Activated CD4-positive, alpha-beta T cell treated with anti-CD3 and anti-CD28 coated beads, Interleukin-2, amount 10 ng/mL, durations not matched to agents 24 days and 14 days (primary cell): ENCODE measurements at regions not wholly inside any gene's neighbourhood (a gene's known extent, or its start where the extent isn't known, plus 50 kb on each side); places are given as distances from the start of the nearest gene placed in this dataset.
"Not testable (repeated sequence)": the region's sequence is repeated elsewhere in the genome, so short reads cannot be mapped to it uniquely, and the experiment has no call there.

Source experiments
- DNase-seq: peaks from one replicate; pipeline ENCODE4 v3.0.0; 2022
- H3K27ac Mint-ChIP-seq: one replicate; pipeline ENCODE4 v1.8.0; 2022; ENCODE audit warnings: mild to moderate bottlenecking, mixed read lengths
- H3K27me3 Mint-ChIP-seq: one replicate; pipeline ENCODE4 v1.8.0; 2022; ENCODE audit warnings: mixed read lengths
- H3K36me3 Mint-ChIP-seq: one replicate; pipeline ENCODE4 v1.8.0; 2022; ENCODE audit warnings: low read depth, mild to moderate bottlenecking, mixed read lengths
- H3K4me1 Mint-ChIP-seq: one replicate; pipeline ENCODE4 v1.8.0; 2021; ENCODE audit warnings: mixed read lengths
- H3K4me3 Mint-ChIP-seq: one replicate; pipeline ENCODE4 v1.8.0; 2022; ENCODE audit warnings: mild to moderate bottlenecking, moderate library complexity, mixed read lengths
- H3K9me3 Mint-ChIP-seq: one replicate; pipeline ENCODE4 v1.8.0; 2021; ENCODE audit warnings: mixed read lengths
- intact Hi-C: fragments of 100-400 bp; cut with micrococcal nuclease; formaldehyde crosslinking; loops from one replicate; pipeline ENCODE4 v1.15.1; 2023

GRCh38 chr6:105553171-105553570, 150.3 kb upstream of the PREP start:
- no peak overlapping the region for H3K4me3 Mint-ChIP-seq
- H3K36me3 Mint-ChIP-seq: peaks cover 1% of the 10 kb centered on the region
- H3K27me3 Mint-ChIP-seq: peaks cover 53% of the 10 kb centered on the region
- no peak for DNase-seq
- no peak overlapping the region for H3K27ac Mint-ChIP-seq
- peaks cover 10% of the 10 kb centered on the region for H3K9me3 Mint-ChIP-seq
- H3K4me1 Mint-ChIP-seq: no peaks in the 10 kb centered on the region
- intact Hi-C loops: no loop called here

GRCh38 chr6:105550955-105551620, 148.2 kb upstream of the PREP start:
- Mint-ChIP-seq H3K36me3 (no peaks in the 10 kb centered on the region), H3K27ac (no peak overlapping the region), H3K27me3 (peaks cover 50% of the 10 kb centered on the region), H3K4me1 (no peaks in the 10 kb centered on the region), H3K9me3 (peaks cover 3% of the 10 kb centered on the region), H3K4me3 (no peak overlapping the region)
- no peak for DNase-seq
- intact Hi-C loops: no loop called here

GRCh38 chr6:105546754-105547153, 143.9 kb upstream of the PREP start:
- Mint-ChIP-seq H3K27ac (no peak overlapping the region), H3K4me3 (no peak overlapping the region), H3K9me3 (no peaks in the 10 kb centered on the region), H3K27me3 (peaks cover 31% of the 10 kb centered on the region), H3K36me3 (no peaks in the 10 kb centered on the region), H3K4me1 (no peaks in the 10 kb centered on the region)
- intact Hi-C loops: no loop called here
- DNase-seq: no peak

- Mint-ChIP-seq H3K36me3 (no peaks in the 10 kb centered on the region), H3K27ac (no peak overlapping the region), H3K27me3 (peaks cover 28% of the 10 kb centered on the region), H3K9me3 (no peaks in the 10 kb centered on the region), H3K4me3 (no peak overlapping the region), H3K4me1 (no peaks in the 10 kb centered on the region)
- intact Hi-C loops: no loop called here
- DNase-seq: no peak
Measured at GRCh38 chr6:105545947-105546731, 143.3 kb upstream of the PREP start.

- intact Hi-C loops: no loop called here
- no peak overlapping the region for H3K27ac Mint-ChIP-seq
- H3K4me3 Mint-ChIP-seq: no peak overlapping the region
- H3K4me1 Mint-ChIP-seq: no peaks in the 10 kb centered on the region
- H3K27me3 Mint-ChIP-seq: peaks cover 23% of the 10 kb centered on the region
- no peak for DNase-seq
- H3K36me3 Mint-ChIP-seq: no peaks in the 10 kb centered on the region
- no peaks in the 10 kb centered on the region for H3K9me3 Mint-ChIP-seq
Measured at GRCh38 chr6:105545228-105545920, 142.5 kb upstream of the PREP start.

- Mint-ChIP-seq H3K4me1 (no peaks in the 10 kb centered on the region), H3K27ac (no peak overlapping the region)
Measured at GRCh38 chr6:105539911-105540310, 137.0 kb upstream of the PREP start.

GRCh38 chr6:105537981-105538578, 135.2 kb upstream of the PREP start:
- no peaks in the 10 kb centered on the region for H3K36me3 Mint-ChIP-seq
- intact Hi-C loops: no loop called here
- no peak for DNase-seq
- H3K4me1 Mint-ChIP-seq: no peaks in the 10 kb centered on the region
- peaks cover 6% of the 10 kb centered on the region for H3K9me3 Mint-ChIP-seq
- no peak overlapping the region for H3K4me3 Mint-ChIP-seq
- peaks cover 19% of the 10 kb centered on the region for H3K27me3 Mint-ChIP-seq
- H3K27ac Mint-ChIP-seq: no peak overlapping the region

More at GRCh38 chr6:105539911-105540310, 137.0 kb upstream of the PREP start:
- peaks cover 12% of the 10 kb centered on the region for H3K27me3 Mint-ChIP-seq
- DNase-seq: no peak
- H3K9me3 Mint-ChIP-seq: peaks cover 6% of the 10 kb centered on the region
- intact Hi-C loops: no loop called here
- no peaks in the 10 kb centered on the region for H3K36me3 Mint-ChIP-seq
- H3K4me3 Mint-ChIP-seq: no peak overlapping the region

GRCh38 chr6:105536961-105537360, 134.1 kb upstream of the PREP start:
- Mint-ChIP-seq H3K27ac (no peak overlapping the region), H3K9me3 (peaks cover 15% of the 10 kb centered on the region), H3K4me1 (no peaks in the 10 kb centered on the region), H3K27me3 (peaks cover 29% of the 10 kb centered on the region), H3K4me3 (no peak overlapping the region), H3K36me3 (no peaks in the 10 kb centered on the region)
- DNase-seq: no peak
- intact Hi-C loops: no loop called here

- H3K4me1 Mint-ChIP-seq: no peaks in the 10 kb centered on the region
- H3K9me3 Mint-ChIP-seq: peaks cover 9% of the 10 kb centered on the region
- H3K36me3 Mint-ChIP-seq: no peaks in the 10 kb centered on the region
- no peak for DNase-seq
- intact Hi-C loops: no loop called here
- H3K27ac Mint-ChIP-seq: no peak overlapping the region
- peaks cover 40% of the 10 kb centered on the region for H3K27me3 Mint-ChIP-seq
- H3K4me3 Mint-ChIP-seq: no peak overlapping the region
Measured at GRCh38 chr6:105533301-105533700, 130.4 kb upstream of the PREP start.

- peaks cover 1% of the 10 kb centered on the region for H3K36me3 Mint-ChIP-seq
- peaks cover 23% of the 10 kb centered on the region for H3K27me3 Mint-ChIP-seq
- no peaks in the 10 kb centered on the region for H3K4me1 Mint-ChIP-seq
- no peaks in the 10 kb centered on the region for H3K9me3 Mint-ChIP-seq
- DNase-seq: no peak
- intact Hi-C loops: no loop called here
- H3K4me3 Mint-ChIP-seq: no peak overlapping the region
- H3K27ac Mint-ChIP-seq: no peak overlapping the region
Measured at GRCh38 chr6:105526225-105526872, 123.5 kb upstream of the PREP start.

- no peaks in the 10 kb centered on the region for H3K4me1 Mint-ChIP-seq
- intact Hi-C loops: no loop called here
- peak overlapping the region; percentile 5 for H3K27ac Mint-ChIP-seq
- H3K4me3 Mint-ChIP-seq: no peak overlapping the region
- H3K36me3 Mint-ChIP-seq: peaks cover 1% of the 10 kb centered on the region
- H3K9me3 Mint-ChIP-seq: peaks cover 5% of the 10 kb centered on the region
- no peak for DNase-seq
- H3K27me3 Mint-ChIP-seq: peaks cover 15% of the 10 kb centered on the region
Measured at GRCh38 chr6:105522626-105523322, 119.9 kb upstream of the PREP start.

GRCh38 chr6:105519954-105520353, 117.1 kb upstream of the PREP start:
- intact Hi-C loops: no loop called here
- H3K27me3 Mint-ChIP-seq: peaks cover 24% of the 10 kb centered on the region
- no peaks in the 10 kb centered on the region for H3K4me1 Mint-ChIP-seq
- no peaks in the 10 kb centered on the region for H3K36me3 Mint-ChIP-seq
- H3K4me3 Mint-ChIP-seq: no peak overlapping the region
- peaks cover 14% of the 10 kb centered on the region for H3K9me3 Mint-ChIP-seq
- no peak overlapping the region for H3K27ac Mint-ChIP-seq
- no peak for DNase-seq

- intact Hi-C loops, H3K36me3 Mint-ChIP-seq, DNase-seq, H3K4me3 Mint-ChIP-seq, H3K27ac Mint-ChIP-seq, H3K4me1 Mint-ChIP-seq: not testable (repeated sequence)
- Mint-ChIP-seq H3K27me3 (peaks cover 21% of the 10 kb centered on the region), H3K9me3 (peaks cover 14% of the 10 kb centered on the region)
Measured at GRCh38 chr6:105518993-105519392, 116.1 kb upstream of the PREP start.
